ENCODE measurements at regions not wholly inside any gene's neighbourhood (a gene's known extent, or its start where the extent isn't known, plus 50 kb on each side); places are given as distances from the start of the nearest gene placed in this dataset.
A peak's percentile ranks its signal among the peaks of the same experiment; 100 is the strongest.

- DNase-seq = no peak
Observed at GRCh38 chr4:136441629-136442282, 1090.5 kb downstream of the PCDH18 start.

GRCh38 chr4:136438645-136439044 lies 1093.6 kb downstream of the PCDH18 start:
- no peak for DNase-seq

- DNase-seq = no peak
Observed at GRCh38 chr4:136424052-136424451, 1108.2 kb downstream of the PCDH18 start.

- DNase-seq = no peak
Observed at GRCh38 chr4:136414981-136415380, 1117.3 kb downstream of the PCDH18 start.

GRCh38 chr4:136412708-136413107 lies 1119.6 kb downstream of the PCDH18 start:
- DNase-seq = no peak

- no peak for DNase-seq
Observed at GRCh38 chr4:136400829-136401228, 1131.5 kb downstream of the PCDH18 start.

GRCh38 chr4:136395212-136395722 lies 1137.0 kb downstream of the PCDH18 start:
- DNase-seq = peak in 1 of 58 donors; percentile 1

GRCh38 chr4:136392576-136392975 lies 1139.7 kb downstream of the PCDH18 start:
- DNase-seq = no peak

GRCh38 chr4:136390824-136391223 lies 1141.5 kb downstream of the PCDH18 start:
- no peak for DNase-seq

- DNase-seq = no peak
Observed at GRCh38 chr4:136383082-136383481, 1149.2 kb downstream of the PCDH18 start.

GRCh38 chr4:136371231-136371630 lies 1161.1 kb downstream of the PCDH18 start:
- no peak for DNase-seq

- DNase-seq = no peak
Observed at GRCh38 chr4:136369073-136369472, 1163.2 kb downstream of the PCDH18 start.

- no peak for DNase-seq
Observed at GRCh38 chr4:136357556-136357955, 1174.7 kb downstream of the PCDH18 start.

- no peak for DNase-seq
Observed at GRCh38 chr4:136355970-136356369, 1176.3 kb downstream of the PCDH18 start.

GRCh38 chr4:136343340-136343739 lies 1189.0 kb downstream of the PCDH18 start:
- DNase-seq = no peak

- DNase-seq = no peak
Observed at GRCh38 chr4:136342666-136343065, 1189.6 kb downstream of the PCDH18 start.

- DNase-seq = no peak
Observed at GRCh38 chr4:136337216-136337615, 1195.1 kb downstream of the PCDH18 start.

GRCh38 chr4:136336479-136336878 lies 1195.8 kb downstream of the PCDH18 start:
- no peak for DNase-seq

- no peak for DNase-seq
Observed at GRCh38 chr4:136329042-136329662, 1203.1 kb downstream of the PCDH18 start.

- no peak for DNase-seq
Observed at GRCh38 chr4:136328131-136328530, 1204.2 kb downstream of the PCDH18 start.

- no peak for DNase-seq
Observed at GRCh38 chr4:136320465-136320813, 1211.9 kb downstream of the PCDH18 start.

- no peak for DNase-seq
Observed at GRCh38 chr4:136319789-136320464, 1212.4 kb downstream of the PCDH18 start.

GRCh38 chr4:136316961-136317360 lies 1215.3 kb downstream of the PCDH18 start:
- DNase-seq = no peak

All from anterior cingulate cortex (tissue), 58 donors.